ENCODE measurements at regions not wholly inside any gene's neighbourhood (a gene's known extent, or its start where the extent isn't known, plus 50 kb on each side); places are given as distances from the start of the nearest gene placed in this dataset.

GRCh38 chr5:33305572-33305971 lies 135.2 kb upstream of the TARS1 start:
- no peak for DNase-seq

- DNase-seq = no peak
Measured at GRCh38 chr5:33306758-33307157, 134.0 kb upstream of the TARS1 start.

GRCh38 chr5:33308586-33308985 lies 132.2 kb upstream of the TARS1 start:
- DNase-seq = no peak

GRCh38 chr5:33309068-33309467 lies 131.7 kb upstream of the TARS1 start:
- DNase-seq = no peak

GRCh38 chr5:33309536-33310345 lies 131.0 kb upstream of the TARS1 start:
- no peak for DNase-seq

- DNase-seq = no peak
Measured at GRCh38 chr5:33310451-33310850, 130.3 kb upstream of the TARS1 start.

- DNase-seq = no peak
Measured at GRCh38 chr5:33311893-33312292, 128.9 kb upstream of the TARS1 start.

- DNase-seq = no peak
Measured at GRCh38 chr5:33312571-33313549, 127.9 kb upstream of the TARS1 start.

GRCh38 chr5:33315189-33315588 lies 125.6 kb upstream of the TARS1 start:
- DNase-seq = no peak

GRCh38 chr5:33316773-33317172 lies 124.0 kb upstream of the TARS1 start:
- DNase-seq = no peak

GRCh38 chr5:33317271-33317670 lies 123.5 kb upstream of the TARS1 start:
- no peak for DNase-seq

GRCh38 chr5:33319151-33319550 lies 121.6 kb upstream of the TARS1 start:
- no peak for DNase-seq

GRCh38 chr5:33319841-33320240 lies 120.9 kb upstream of the TARS1 start:
- no peak for DNase-seq

GRCh38 chr5:33321026-33321425 lies 119.7 kb upstream of the TARS1 start:
- DNase-seq = no peak

GRCh38 chr5:33322632-33323031 lies 118.1 kb upstream of the TARS1 start:
- DNase-seq = no peak

GRCh38 chr5:33324667-33325307 lies 116.0 kb upstream of the TARS1 start:
- DNase-seq = no peak

GRCh38 chr5:33328818-33329217 lies 111.9 kb upstream of the TARS1 start:
- no peak for DNase-seq

- no peak for DNase-seq
Measured at GRCh38 chr5:33329891-33330290, 110.9 kb upstream of the TARS1 start.

GRCh38 chr5:33330426-33330825 lies 110.3 kb upstream of the TARS1 start:
- no peak for DNase-seq

GRCh38 chr5:33330992-33331391 lies 109.8 kb upstream of the TARS1 start:
- DNase-seq = no peak

GRCh38 chr5:33332804-33333203 lies 108.0 kb upstream of the TARS1 start:
- DNase-seq = no peak

GRCh38 chr5:33334829-33335228 lies 105.9 kb upstream of the TARS1 start:
- no peak for DNase-seq

- no peak for DNase-seq
Measured at GRCh38 chr5:33336891-33337636, 103.7 kb upstream of the TARS1 start.
